Globus pallidus (tissue), 1 donor: ENCODE measurements at regions not wholly inside any gene's neighbourhood (a gene's known extent, or its start where the extent isn't known, plus 50 kb on each side); places are given as distances from the start of the nearest gene placed in this dataset.

Experiments
- DNase-seq: peaks from one replicate; pipeline ENCODE4 v3.0.0-alpha.2; 2015; ENCODE audit warnings: low spot score

DNA sequence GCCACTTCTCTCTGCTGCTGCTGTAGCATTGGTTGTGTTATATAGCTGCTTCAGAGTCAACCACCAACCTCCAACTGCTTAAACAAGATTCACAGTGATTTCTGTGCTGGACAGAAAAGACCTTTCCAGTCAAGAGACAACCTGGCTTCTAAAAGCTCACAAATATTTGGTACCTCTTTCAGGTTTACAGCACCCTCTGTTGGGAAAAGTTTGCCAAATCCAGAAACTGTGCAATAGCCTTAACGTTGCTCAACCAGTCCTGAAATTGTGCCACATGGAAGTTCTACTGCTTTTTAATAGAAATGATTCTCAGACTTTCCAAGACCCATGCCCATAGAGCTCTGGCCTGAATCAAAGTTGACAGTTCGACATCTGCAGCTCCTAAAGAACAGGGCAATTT lies 842.1 kb upstream of the HTR2C start:
- no peak for DNase-seq

DNA sequence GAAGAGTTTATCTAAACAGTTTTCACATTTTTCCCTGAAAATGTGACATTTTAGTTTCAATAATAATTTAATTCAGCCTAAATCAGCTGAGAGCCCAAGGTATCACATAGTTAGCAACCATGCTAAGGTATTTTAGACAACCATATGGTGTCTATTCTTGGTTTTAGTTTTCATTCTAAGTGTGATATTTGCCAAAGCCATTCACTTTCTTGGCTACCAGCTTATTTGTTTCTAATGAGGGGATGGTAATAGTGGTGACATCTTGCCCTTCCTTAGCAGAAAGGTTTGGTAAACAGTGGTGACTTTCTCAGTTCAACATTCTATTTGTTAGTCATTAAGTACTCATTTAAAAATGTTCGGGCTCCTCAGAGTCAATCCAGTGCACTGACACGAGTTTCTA lies 854.9 kb upstream of the HTR2C start:
- no peak for DNase-seq

DNA sequence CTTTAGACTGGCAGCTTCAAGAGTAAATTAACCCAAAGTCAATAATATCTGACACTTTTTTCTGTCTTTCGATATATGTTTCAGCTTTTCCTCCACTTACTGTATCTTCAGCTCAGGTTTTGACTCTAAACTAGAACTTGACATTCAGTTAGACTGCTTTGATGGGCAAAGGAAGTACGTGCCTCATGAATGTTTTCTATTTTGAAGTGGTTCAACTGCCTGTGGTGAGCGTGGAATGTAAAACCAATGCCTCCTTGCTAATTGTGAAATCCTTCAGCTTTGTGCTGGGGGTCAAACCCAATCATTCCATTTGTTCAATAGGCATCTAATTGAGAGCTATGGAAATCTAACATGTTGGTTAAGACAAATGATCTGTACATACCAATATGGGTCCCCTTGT lies 857.0 kb upstream of the HTR2C start:
- DNase-seq = no peak

DNA sequence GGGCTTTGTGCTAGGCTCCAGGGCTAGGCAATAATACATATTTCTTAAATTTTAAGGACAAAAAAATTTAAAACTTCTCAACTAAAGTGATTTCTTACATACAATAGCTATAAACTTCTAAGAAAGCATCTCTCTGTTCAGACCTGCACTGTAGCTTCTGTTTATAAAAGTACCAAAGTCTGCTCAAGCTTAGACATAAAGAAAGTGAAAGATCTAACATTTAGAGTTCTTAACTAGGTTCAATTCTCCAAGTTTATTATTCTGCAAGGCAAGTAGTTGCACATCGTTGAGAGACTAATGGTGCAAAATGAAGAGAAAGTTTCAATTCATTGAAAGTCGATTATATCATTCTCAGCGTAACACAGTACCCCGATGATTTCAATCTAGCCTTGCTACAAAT lies 857.4 kb upstream of the HTR2C start:
- no peak for DNase-seq

DNA sequence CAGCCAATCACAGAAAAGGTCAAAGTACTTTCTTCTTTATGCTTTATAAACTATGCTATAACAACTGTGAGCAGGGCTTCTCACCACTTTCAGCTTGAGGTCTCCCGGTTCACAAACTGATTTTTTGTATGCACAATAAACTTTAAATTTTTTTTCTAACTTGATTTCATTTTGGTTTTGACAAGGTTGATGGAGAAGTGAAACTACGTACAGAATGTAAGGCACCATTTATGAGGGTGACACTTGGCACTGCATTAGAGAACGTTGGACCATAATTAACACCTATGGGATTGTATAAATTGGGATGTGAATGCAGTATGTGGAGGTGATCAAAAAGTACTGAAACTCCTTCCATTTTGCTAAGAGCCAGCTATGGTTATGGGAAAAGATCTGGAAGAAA lies 857.9 kb upstream of the HTR2C start:
- no peak for DNase-seq

DNA sequence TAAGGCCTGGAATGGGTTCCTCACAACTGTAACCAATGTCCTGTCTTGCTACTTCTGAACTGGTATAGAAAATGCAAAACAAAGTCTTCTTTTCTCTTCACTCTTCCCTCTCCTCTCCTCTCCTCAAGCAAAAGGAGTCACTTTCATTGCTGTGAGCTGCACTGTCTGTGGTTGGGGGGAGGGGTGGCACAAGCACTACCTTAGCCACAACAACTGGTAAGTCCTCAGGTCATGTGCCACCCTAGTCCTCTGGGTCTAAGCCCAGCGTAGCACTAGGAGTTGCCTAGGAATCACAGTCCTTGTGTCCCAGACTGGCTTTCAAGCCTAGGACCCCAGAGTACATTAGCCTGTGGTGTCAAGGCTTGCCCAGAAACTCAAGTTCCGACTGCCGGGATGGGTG lies 859.3 kb upstream of the AMOT start:
- DNase-seq = no peak

DNA sequence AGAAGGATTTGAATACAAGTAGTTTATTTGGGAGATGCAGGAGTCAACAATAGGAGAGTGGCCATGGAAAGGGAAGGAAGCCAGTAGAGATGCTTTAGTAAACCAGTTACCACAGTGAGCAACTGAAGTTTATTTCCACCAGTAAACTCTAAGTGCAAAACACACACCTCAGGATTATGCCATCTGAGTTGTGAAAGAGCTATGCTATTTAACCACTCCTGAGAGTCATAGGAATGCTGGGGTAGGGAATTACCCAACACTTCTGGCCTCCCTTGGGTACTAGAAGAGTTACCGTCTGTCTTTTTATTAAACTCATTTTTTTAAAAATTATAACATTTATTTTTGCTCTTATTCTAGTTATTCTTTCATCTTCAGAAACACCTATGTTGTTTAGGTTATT lies 834.6 kb upstream of the AMOT start:
- DNase-seq = no peak

DNA sequence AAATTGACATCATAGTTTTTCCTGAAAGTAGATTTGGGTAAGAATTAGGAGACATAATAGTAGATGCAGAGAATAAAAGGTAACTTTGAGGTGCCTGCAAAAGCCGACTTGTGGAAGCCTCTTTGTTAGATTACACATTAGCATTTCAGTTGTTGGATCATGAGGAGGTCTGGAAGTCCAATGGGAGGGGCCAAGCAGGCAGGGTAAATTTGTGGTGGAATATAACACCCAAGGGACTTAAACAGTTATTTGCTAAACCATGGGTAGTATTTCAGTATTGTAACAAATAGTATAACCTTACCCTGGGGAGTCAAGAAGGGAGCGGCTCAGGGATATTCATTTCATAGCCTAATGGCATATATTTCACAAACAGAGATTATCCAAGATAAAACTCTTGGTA lies 810.7 kb upstream of the AMOT start:
- no peak for DNase-seq

DNA sequence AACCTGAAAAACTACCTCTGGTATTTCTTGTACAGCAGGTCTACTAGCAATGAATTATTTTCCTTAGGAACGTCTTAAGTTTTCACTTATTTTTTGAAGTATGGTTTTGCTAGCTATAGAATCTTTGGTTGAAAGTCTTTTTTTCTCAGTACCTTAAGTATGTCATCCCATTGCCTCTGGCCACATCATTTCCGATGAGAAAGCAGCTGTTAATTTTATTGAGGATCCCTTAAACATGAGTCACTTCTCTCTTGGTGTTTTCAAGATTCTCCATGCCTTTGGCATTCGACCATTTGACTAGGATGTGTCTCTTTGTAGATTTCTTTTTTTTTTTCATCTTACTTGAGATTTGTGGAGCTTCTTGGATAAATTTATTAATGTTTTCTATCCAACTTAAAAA lies 803.8 kb upstream of the AMOT start:
- DNase-seq = no peak

DNA sequence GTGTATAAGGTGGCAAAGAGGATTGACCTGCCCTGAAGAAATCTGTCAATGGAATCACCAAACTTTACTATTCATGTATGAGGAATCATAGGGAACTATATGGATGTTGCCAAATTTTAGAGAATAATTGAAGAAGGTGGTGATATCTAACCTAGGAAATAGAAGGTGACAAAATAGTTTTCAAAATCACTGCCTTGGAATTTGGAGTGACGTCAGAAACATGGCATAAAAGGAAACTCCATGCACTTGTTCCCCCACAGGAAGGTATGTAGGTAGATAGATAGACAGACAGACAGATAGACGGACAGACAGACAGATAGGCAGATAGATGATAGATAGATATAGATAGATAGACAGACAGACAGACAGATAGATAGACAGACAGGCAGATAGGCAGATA lies 793.9 kb upstream of the AMOT start:
- DNase-seq = no peak

DNA sequence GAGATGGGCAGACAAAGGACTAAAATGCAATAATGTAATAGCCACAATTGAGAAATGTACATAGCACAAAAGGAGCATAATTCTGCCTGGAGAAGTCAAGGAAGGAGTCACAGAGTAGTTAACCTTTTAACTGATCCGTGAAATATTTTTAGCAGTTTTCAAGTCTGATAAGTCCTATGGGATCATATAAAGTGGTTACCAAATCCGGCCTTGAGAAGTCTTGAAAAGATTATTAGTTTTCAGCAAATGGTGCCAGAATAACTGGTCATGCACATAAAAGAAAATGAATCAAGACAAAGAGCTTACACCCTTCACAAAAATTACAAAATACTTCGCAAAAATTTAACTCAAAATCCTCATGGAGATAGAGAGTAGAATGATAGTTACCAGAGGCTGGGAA lies 788.7 kb upstream of the AMOT start:
- no peak for DNase-seq

DNA sequence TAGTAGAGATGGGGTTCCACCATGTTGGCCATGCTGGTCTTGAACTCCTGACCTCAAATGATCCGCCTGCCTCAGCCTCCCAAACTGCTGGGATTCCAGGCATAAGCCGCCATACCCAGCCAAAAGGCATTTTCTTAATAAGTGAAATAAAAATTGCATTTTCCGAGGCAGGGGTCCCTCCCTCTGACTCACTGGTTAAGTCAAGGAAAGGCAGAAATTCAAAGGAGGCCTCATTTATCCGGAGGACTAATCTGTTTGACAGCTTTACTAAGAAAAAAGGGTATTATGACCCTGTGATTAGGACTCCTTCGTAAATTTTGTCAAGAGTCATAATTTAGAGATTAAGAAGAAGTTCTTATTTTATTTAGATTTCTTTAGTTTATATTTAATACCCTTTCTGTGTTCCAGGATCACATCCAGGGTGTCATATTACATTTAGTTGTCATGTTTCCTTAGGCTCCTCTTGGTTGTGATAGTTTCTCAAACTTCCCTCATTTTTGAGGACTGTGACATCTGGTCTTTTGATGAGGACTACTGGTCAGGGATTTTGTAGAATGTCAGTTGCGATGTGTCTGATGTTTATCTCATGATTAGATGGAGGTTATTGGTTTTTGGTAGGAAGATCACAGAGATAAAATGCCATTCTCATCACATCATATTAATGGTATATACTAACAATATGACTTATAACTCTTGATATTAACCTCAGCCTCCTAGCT lies 753.7 kb upstream of the AMOT start:
- no peak for DNase-seq

DNA sequence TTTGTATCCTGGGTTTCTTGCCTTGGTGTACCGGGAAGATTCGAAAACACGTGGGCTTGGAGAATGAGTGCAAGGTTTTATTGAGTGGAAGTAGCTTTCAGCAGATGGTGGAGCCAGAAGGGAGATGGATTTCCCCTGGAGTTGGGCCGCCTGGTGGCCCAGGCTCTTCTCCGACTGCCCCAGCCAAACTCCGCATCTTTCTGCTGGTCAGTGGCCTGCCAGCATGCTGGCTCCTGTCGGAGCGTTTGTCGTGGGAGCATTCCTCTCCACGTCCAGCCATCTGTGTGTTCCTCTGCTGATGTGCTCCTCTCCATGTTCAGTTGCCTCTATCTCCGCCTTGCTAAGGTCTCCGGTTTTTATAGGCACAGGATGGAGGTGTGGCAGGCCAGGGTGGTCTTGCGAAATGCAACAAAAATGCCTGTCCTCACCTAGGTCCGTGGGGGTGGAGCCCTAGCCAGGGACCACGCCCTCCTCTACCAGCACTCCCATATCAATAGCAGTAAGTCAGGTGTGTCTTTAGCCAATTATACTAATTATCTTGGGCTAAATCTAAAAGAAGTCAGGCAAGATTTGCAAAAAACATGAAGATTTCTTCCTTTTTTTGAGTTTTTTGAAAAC lies 745.8 kb upstream of the AMOT start:
- no peak for DNase-seq

DNA sequence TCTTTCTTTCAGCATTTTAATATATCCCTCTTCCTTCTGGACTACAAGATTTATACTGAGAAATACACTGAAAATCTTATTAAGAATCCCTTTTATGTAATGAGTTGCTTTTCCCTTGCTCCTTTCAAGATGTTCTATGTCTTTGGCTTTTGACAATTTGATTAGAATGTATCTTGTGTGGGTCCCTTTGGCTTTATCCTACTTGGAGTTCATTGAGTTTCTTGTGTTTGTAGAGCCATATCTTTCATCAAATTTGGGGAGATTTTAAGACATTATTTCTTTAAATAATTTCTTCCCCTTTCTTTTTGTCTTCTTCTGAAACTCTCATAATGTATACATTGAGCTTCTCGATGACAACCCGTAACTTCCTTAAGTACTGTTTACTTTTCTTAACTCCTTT lies 739.9 kb upstream of the AMOT start:
- DNase-seq = no peak

DNA sequence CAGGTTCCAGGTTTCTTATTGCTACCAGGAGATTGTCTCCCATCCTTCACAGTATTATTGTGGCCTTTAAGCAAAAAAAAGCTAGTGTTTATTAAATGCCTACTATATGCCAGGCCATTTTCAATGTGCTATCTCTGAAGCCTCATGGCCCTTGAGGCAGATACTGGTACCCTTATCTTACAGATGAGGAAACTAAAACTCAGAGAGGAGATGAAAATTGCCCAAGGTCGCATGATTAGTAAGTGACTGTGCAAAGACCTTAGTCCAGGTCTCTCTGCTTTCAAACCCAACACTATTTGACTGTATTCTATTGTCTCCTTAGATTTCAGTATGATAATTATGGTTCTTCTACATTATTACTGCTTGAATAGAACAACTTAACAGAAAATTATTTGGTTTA lies 717.9 kb upstream of the AMOT start:
- DNase-seq = no peak

DNA sequence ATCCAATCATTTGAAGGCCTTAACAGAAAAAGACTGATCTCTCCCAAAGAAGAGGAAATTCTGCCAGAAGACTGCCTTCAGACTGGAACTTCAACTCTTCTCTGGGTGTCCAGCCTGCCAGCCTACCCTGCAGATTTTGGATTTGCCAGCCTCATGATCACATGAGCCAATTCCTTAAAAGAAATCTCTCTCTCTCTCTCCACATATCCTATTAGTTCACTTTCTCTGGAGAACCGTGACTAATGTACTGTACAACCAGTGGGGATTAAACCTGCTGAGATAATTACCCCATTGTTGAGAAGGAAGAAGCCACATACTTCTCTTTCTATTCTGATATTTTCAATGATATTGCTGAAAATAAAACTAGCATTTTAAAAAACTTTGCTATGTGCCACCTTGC lies 711.3 kb upstream of the AMOT start:
- no peak for DNase-seq

DNA sequence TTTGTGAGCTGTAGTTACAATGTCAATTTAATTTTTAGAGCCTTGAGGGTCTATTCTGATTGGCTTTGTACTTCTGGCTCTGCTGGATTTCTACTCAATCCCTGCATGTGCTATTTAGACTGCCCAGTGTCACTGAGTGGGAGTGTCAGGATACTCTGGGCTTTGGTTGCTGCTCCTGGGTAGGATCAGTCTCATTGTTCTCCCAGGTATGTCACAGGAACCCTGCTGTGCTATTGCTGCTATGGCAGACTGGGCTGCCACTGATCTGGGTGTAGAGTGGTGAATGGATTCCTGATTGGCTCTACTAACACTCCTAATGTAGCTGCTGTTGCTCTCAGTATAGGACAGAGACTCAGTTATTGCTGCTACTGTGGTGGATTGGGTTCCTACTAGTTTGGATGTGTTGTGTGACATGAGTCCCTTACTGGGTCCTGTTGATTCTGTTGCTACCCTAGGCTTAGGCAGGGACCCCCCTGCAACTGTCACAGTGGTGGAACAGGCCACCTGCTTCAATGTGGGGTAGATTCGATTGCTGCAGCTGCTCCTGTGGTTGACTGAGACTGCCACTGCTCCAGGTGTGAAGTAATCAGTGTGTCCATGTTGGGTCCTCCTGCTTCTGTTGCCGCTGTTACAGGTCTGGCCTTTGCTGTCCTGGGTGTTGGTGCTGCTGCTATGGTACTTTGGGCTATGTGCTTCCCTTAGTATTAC lies 707.8 kb upstream of the AMOT start:
- no peak for DNase-seq

DNA sequence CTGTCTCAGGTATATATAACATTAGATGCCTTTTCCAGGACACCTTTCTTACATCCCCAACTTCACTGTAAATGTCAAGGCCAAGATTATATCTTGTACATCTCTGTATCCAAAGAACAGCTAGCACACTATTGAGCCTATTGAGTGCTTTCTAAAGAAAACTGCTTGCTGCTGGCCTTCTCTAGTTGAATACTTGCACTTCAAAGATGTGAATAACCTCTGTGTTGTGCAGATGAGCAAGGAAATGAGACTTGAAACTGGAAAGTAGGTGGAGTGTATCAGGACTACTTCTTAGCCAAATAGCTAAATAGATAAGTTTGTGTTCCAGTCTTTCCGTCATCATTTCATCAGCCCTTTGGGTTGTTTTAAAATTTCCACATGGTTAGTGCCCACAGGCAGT lies 704.4 kb upstream of the AMOT start:
- DNase-seq = no peak

DNA sequence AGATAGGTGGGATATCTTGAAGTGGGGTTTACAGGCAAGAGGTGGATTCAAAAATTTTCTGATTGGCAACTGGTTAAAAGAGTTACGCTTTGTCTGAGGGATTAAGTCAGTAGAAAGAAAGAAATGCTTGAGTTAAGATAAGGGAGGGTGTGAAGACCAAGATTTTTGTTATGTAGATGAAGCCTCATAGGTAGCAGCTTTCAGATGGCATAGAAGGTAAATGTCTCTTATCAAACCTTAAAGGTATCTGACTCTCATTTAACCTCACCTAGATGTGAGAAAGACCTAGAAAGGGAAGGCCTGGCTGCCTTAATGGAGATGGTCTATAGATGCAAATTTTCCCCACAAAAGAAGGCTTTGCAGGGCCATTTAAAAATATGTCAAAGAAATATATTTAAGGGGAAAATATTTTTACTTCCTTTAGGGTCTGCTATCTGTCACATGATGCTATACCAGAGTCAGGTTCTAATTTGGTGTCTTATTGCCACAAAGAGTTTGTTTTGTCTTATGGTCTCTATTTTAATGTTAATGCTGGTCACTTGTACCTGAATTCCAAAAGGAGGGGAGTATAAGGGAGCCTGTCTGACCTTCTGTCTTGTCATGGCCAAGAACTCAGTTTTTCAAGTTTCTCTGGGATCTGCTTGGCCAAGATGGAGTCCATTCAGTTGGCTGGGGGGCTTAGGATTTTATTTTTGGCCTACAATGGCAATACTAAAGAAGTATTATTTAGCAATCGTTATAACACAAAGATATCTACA lies 699.1 kb upstream of the AMOT start:
- no peak for DNase-seq

DNA sequence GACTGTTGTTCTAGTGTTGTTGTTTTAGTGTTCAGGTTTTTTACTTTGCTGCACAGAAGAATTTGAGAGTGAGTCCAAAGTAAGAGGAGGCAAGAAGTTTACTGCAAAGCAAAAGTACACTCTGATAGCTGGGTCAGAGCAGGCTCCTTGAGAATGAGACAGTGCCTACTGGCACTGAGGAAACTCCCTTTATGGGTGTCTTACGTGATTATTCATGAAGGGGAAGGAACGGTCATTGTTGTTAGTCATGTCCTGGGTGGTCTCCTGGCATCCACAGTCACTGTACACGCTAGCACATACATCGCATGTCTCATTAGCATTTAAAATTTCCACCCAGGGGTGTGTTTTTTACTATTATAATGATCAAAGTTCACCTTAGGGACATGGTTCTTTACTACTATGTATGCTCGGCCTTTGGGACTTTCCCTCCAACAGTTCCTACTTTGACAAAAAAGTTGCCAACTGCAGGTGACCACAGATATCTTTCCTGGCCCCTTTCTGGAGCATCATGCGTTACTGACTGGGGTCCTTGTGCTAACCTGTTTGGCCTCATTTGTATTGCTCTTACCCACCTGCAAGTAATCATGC lies 688.9 kb upstream of the AMOT start:
- DNase-seq = no peak

DNA sequence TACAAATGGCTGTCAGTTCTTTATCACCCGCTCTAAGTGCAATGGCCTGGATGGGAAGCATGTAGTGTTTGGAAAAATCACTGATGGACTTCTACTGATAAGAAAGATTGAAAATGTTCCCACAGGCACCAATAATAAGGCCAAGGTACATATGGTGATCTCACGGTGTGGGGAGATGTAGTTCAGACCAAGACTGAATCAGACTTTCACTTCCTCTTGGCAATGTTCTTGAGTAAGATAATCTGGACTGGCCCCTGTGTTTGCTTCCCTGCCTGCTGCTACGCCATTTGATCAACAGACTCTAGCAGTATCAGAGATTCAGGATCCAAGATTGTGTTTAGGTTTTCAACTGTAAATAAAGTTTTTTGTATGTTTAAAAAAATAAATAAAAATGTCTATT lies 682.2 kb upstream of the AMOT start:
- no peak for DNase-seq

DNA sequence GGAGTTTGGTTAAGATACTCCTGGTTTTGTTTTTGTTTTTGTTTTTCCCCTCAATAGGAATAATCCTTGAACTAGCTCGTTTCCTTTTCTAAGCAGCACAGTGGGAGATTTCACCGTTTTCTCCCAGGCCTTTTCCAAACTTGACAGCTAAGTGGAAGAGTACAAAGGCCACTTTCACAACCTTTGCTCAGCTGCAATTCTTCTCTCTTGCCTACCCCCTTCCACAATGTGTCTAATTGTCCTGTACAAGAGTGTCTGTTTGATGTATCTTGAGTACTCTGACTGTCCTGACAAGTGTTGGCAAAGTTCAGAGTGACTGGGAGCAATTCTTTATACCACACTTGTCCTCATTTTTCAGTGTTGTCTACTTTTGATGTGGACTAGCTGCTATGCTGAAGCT lies 674.3 kb upstream of the AMOT start:
- DNase-seq = no peak
